ENCODE measurements at regions not wholly inside any gene's neighbourhood (a gene's known extent, or its start where the extent isn't known, plus 50 kb on each side); places are given as distances from the start of the nearest gene placed in this dataset.

GRCh38 chr4:64776820-64777219 lies 367.6 kb upstream of the TECRL start:
- DNase-seq = no peak
- no peak for TF ChIP-seq POLR2A (IDR thresholded peaks at IDR 0.05)
- no peak for TF ChIP-seq EP300 (IDR thresholded peaks at IDR 0.05)
- TF ChIP-seq CTCF (IDR thresholded peaks at IDR 0.05) = no peak
- no peak for TF ChIP-seq POLR2AphosphoS5 (IDR thresholded peaks at IDR 0.05)
- no peaks in the 10 kb centered on the region for H3K4me1 ChIP-seq
- H3K9me3 ChIP-seq = no peaks in the 10 kb centered on the region
- H3K27me3 ChIP-seq = no peaks in the 10 kb centered on the region
- intact Hi-C loops (cut with DNase I) = no loop called here
- WGBS, 2 donors = 68 to 78% methylated on average over 2 of the region's 2 CpGs
- H3K4me3 ChIP-seq = no peak overlapping the region
- H3K27ac ChIP-seq = no peak overlapping the region
- no peaks in the 10 kb centered on the region for H3K36me3 ChIP-seq

DNA sequence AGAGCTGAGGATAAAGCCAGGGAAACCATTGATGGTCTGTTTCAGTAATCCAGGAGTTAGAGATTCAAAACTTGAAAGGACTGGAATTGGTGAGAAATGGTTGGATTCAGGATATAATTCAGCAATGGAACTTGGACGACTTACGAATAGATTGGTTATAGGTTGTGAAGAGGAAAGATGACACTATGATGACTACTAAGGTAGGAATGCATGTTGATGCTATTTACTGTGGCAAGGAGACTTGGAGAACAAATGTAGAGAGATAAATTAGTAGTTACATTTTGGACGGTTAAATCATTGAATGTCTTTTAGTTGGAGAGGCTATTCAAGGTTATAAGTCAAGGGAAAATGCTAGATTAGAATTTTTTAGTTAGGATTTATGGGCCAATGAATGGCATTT lies 365.4 kb upstream of the TECRL start:
- Histone ChIP-seq H3K27me3 (no peaks in the 10 kb centered on the region), H3K4me3 (no peak overlapping the region), H3K27ac (no peak overlapping the region), H3K36me3 (no peaks in the 10 kb centered on the region), H3K9me3 (no peaks in the 10 kb centered on the region), H3K4me1 (no peaks in the 10 kb centered on the region)
- WGBS, 2 donors = 93 to 95% methylated on average over 3 of the region's 3 CpGs
- no peak for DNase-seq
- TF ChIP-seq CTCF (IDR thresholded peaks at IDR 0.05) (no peak), POLR2A (IDR thresholded peaks at IDR 0.05) (no peak), EP300 (IDR thresholded peaks at IDR 0.05) (no peak), POLR2AphosphoS5 (IDR thresholded peaks at IDR 0.05) (no peak)
- intact Hi-C loops (cut with DNase I) = no loop called here

GRCh38 chr4:64771149-64771548 lies 361.9 kb upstream of the TECRL start:
- Histone ChIP-seq H3K4me3 (no peak overlapping the region), H3K27ac (no peak overlapping the region), H3K9me3 (no peaks in the 10 kb centered on the region), H3K27me3 (no peaks in the 10 kb centered on the region), H3K4me1 (no peaks in the 10 kb centered on the region), H3K36me3 (no peaks in the 10 kb centered on the region)
- WGBS, 2 donors = 54 to 77% methylated on average over 2 of the region's 2 CpGs
- no peak for DNase-seq
- TF ChIP-seq POLR2AphosphoS5 (IDR thresholded peaks at IDR 0.05) = no peak
- TF ChIP-seq EP300 (IDR thresholded peaks at IDR 0.05) = no peak
- no peak for TF ChIP-seq POLR2A (IDR thresholded peaks at IDR 0.05)
- TF ChIP-seq CTCF (IDR thresholded peaks at IDR 0.05) = no peak
- intact Hi-C loops (cut with DNase I) = no loop called here

DNA sequence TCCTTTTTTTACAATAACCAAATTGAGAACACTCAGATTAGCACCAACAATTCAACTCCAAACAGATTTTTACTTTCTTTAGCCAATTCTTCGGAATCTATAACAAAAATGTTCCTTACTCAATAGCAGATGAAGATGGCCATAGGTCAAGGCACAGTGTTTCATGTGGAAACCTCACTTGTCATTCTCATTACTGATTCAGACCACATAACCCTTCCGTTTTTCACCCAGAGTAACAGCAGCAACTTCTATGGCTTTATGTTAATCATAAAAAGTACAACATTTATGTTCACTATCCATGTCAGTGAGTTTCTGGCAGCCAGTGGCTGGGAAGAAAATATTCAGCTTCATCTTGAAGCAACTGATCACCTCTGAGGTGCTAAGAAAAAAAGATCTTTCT lies 358.3 kb upstream of the TECRL start:
- no peak overlapping the region for H3K4me3 ChIP-seq
- intact Hi-C loops (cut with DNase I) = no loop called here
- DNase-seq = no peak
- no peaks in the 10 kb centered on the region for H3K4me1 ChIP-seq
- no peaks in the 10 kb centered on the region for H3K9me3 ChIP-seq
- H3K27ac ChIP-seq = no peak overlapping the region
- H3K27me3 ChIP-seq = no peaks in the 10 kb centered on the region
- TF ChIP-seq CTCF (IDR thresholded peaks at IDR 0.05) (no peak), EP300 (IDR thresholded peaks at IDR 0.05) (no peak), POLR2AphosphoS5 (IDR thresholded peaks at IDR 0.05) (no peak), POLR2A (IDR thresholded peaks at IDR 0.05) (no peak)
- H3K36me3 ChIP-seq = no peaks in the 10 kb centered on the region
- 77 to 87% methylated on average over 2 of the region's 2 CpGs for WGBS, 2 donors

GRCh38 chr4:64766565-64766964 lies 357.3 kb upstream of the TECRL start:
- 84 to 88% methylated on average over 1 of the region's 1 CpG for WGBS, 2 donors
- Histone ChIP-seq H3K27ac (no peak overlapping the region), H3K36me3 (no peaks in the 10 kb centered on the region), H3K27me3 (no peaks in the 10 kb centered on the region), H3K4me3 (no peak overlapping the region), H3K4me1 (no peaks in the 10 kb centered on the region), H3K9me3 (no peaks in the 10 kb centered on the region)
- TF ChIP-seq CTCF (IDR thresholded peaks at IDR 0.05) = no peak
- TF ChIP-seq EP300 (IDR thresholded peaks at IDR 0.05) = no peak
- no peak for TF ChIP-seq POLR2AphosphoS5 (IDR thresholded peaks at IDR 0.05)
- intact Hi-C loops (cut with DNase I) = no loop called here
- no peak for DNase-seq
